ENCODE measurements at regions not wholly inside any gene's neighbourhood (a gene's known extent, or its start where the extent isn't known, plus 50 kb on each side); places are given as distances from the start of the nearest gene placed in this dataset.
"Not testable (repeated sequence)": the region's sequence is repeated elsewhere in the genome, so short reads cannot be mapped to it uniquely, and the experiment has no call there.

GRCh38 chr4:12122316-12122715 lies 693.6 kb upstream of the HS3ST1 start:
- Histone ChIP-seq H3K27me3 (ENCODE audit: control insufficient read depth in 5 of 5, insufficient read depth in 4 of 5, low read length in 5 of 5) (no peaks in the 10 kb centered on the region), H3K9ac (ENCODE audit: low read length in 5 of 5) (no peak overlapping the region), H3K9me3 (ENCODE audit: control insufficient read depth in 5 of 5, low read length in 5 of 5) (no peaks in the 10 kb centered on the region), H3K4me1 (ENCODE audit: control insufficient read depth in 5 of 5, insufficient read depth in 5 of 5, low read length in 5 of 5) (no peaks in the 10 kb centered on the region), H3K4me3 (ENCODE audit: low read depth in 1 of 5, low read length in 5 of 5) (no peak overlapping the region), H3K36me3 (ENCODE audit: control insufficient read depth in 5 of 5, insufficient read depth in 5 of 5, low read length in 5 of 5) (no peaks in the 10 kb centered on the region), H3K27ac (ENCODE audit: low read depth, low read length) (no peak overlapping the region)

GRCh38 chr4:12120968-12121367 lies 692.3 kb upstream of the HS3ST1 start:
- H3K27me3 ChIP-seq (ENCODE audit: control insufficient read depth in 5 of 5, insufficient read depth in 4 of 5, low read length in 5 of 5) = no peaks in the 10 kb centered on the region
- H3K9me3 ChIP-seq (ENCODE audit: control insufficient read depth in 5 of 5, low read length in 5 of 5) = peaks cover 0 to 4% (median 0%) of the 10 kb centered on the region in 5 donors
- H3K27ac ChIP-seq (ENCODE audit: low read depth, low read length) = no peak overlapping the region
- no peaks in the 10 kb centered on the region for H3K4me1 ChIP-seq (ENCODE audit: control insufficient read depth in 5 of 5, insufficient read depth in 5 of 5, low read length in 5 of 5)
- no peak overlapping the region for H3K9ac ChIP-seq (ENCODE audit: low read length in 5 of 5)
- H3K4me3 ChIP-seq (ENCODE audit: low read depth in 1 of 5, low read length in 5 of 5) = no peak overlapping the region
- H3K36me3 ChIP-seq (ENCODE audit: control insufficient read depth in 5 of 5, insufficient read depth in 5 of 5, low read length in 5 of 5) = no peaks in the 10 kb centered on the region

- peaks cover 0 to 5% (median 4%) of the 10 kb centered on the region in 5 donors for H3K9me3 ChIP-seq (ENCODE audit: control insufficient read depth in 5 of 5, low read length in 5 of 5)
- no peaks in the 10 kb centered on the region for H3K27me3 ChIP-seq (ENCODE audit: control insufficient read depth in 5 of 5, insufficient read depth in 4 of 5, low read length in 5 of 5)
- H3K27ac ChIP-seq (ENCODE audit: low read depth, low read length) = no peak overlapping the region
- no peak overlapping the region for H3K9ac ChIP-seq (ENCODE audit: low read length in 5 of 5)
- H3K36me3 ChIP-seq (ENCODE audit: control insufficient read depth in 5 of 5, insufficient read depth in 5 of 5, low read length in 5 of 5) = no peaks in the 10 kb centered on the region
- H3K4me3 ChIP-seq (ENCODE audit: low read depth in 1 of 5, low read length in 5 of 5) = no peak overlapping the region
- no peaks in the 10 kb centered on the region for H3K4me1 ChIP-seq (ENCODE audit: control insufficient read depth in 5 of 5, insufficient read depth in 5 of 5, low read length in 5 of 5)
Observed at GRCh38 chr4:12118651-12119213, 690.0 kb upstream of the HS3ST1 start.

- peaks cover 0 to 12% (median 5%) of the 10 kb centered on the region in 5 donors for H3K9me3 ChIP-seq (ENCODE audit: control insufficient read depth in 5 of 5, low read length in 5 of 5)
- no peaks in the 10 kb centered on the region for H3K36me3 ChIP-seq (ENCODE audit: control insufficient read depth in 5 of 5, insufficient read depth in 5 of 5, low read length in 5 of 5)
- no peak overlapping the region for H3K4me3 ChIP-seq (ENCODE audit: low read depth in 1 of 5, low read length in 5 of 5)
- no peak overlapping the region for H3K9ac ChIP-seq (ENCODE audit: low read length in 5 of 5)
- no peak overlapping the region for H3K27ac ChIP-seq (ENCODE audit: low read depth, low read length)
- H3K4me1 ChIP-seq (ENCODE audit: control insufficient read depth in 5 of 5, insufficient read depth in 5 of 5, low read length in 5 of 5) = no peaks in the 10 kb centered on the region
- H3K27me3 ChIP-seq (ENCODE audit: control insufficient read depth in 5 of 5, insufficient read depth in 4 of 5, low read length in 5 of 5) = no peaks in the 10 kb centered on the region
Observed at GRCh38 chr4:12116009-12116552, 687.4 kb upstream of the HS3ST1 start.

GRCh38 chr4:12110627-12111026 lies 681.9 kb upstream of the HS3ST1 start:
- Histone ChIP-seq H3K9ac (ENCODE audit: low read length in 5 of 5) (no peak overlapping the region), H3K27ac (ENCODE audit: low read depth, low read length) (no peak overlapping the region), H3K9me3 (ENCODE audit: control insufficient read depth in 5 of 5, low read length in 5 of 5) (peaks cover 0 to 12% (median 3%) of the 10 kb centered on the region in 5 donors), H3K4me1 (ENCODE audit: control insufficient read depth in 5 of 5, insufficient read depth in 5 of 5, low read length in 5 of 5) (no peaks in the 10 kb centered on the region), H3K4me3 (ENCODE audit: low read depth in 1 of 5, low read length in 5 of 5) (no peak overlapping the region), H3K36me3 (ENCODE audit: control insufficient read depth in 5 of 5, insufficient read depth in 5 of 5, low read length in 5 of 5) (no peaks in the 10 kb centered on the region), H3K27me3 (ENCODE audit: control insufficient read depth in 5 of 5, insufficient read depth in 4 of 5, low read length in 5 of 5) (no peaks in the 10 kb centered on the region)

GRCh38 chr4:12109056-12109455 lies 680.4 kb upstream of the HS3ST1 start:
- not testable (repeated sequence) for H3K9me3 ChIP-seq (ENCODE audit: control insufficient read depth in 5 of 5, low read length in 5 of 5); H3K36me3 ChIP-seq (ENCODE audit: control insufficient read depth in 5 of 5, insufficient read depth in 5 of 5, low read length in 5 of 5); H3K4me1 ChIP-seq (ENCODE audit: control insufficient read depth in 5 of 5, insufficient read depth in 5 of 5, low read length in 5 of 5); H3K9ac ChIP-seq (ENCODE audit: low read length in 5 of 5); H3K4me3 ChIP-seq (ENCODE audit: low read depth in 1 of 5, low read length in 5 of 5); H3K27me3 ChIP-seq (ENCODE audit: control insufficient read depth in 5 of 5, insufficient read depth in 4 of 5, low read length in 5 of 5); H3K27ac ChIP-seq (ENCODE audit: low read depth, low read length)

GRCh38 chr4:12105519-12105918 lies 676.8 kb upstream of the HS3ST1 start:
- Histone ChIP-seq H3K36me3 (ENCODE audit: control insufficient read depth in 5 of 5, insufficient read depth in 5 of 5, low read length in 5 of 5) (no peaks in the 10 kb centered on the region), H3K9ac (ENCODE audit: low read length in 5 of 5) (no peak overlapping the region), H3K27me3 (ENCODE audit: control insufficient read depth in 5 of 5, insufficient read depth in 4 of 5, low read length in 5 of 5) (no peaks in the 10 kb centered on the region), H3K27ac (ENCODE audit: low read depth, low read length) (no peak overlapping the region), H3K9me3 (ENCODE audit: control insufficient read depth in 5 of 5, low read length in 5 of 5) (peaks cover 0 to 3% (median 0%) of the 10 kb centered on the region in 5 donors), H3K4me3 (ENCODE audit: low read depth in 1 of 5, low read length in 5 of 5) (no peak overlapping the region), H3K4me1 (ENCODE audit: control insufficient read depth in 5 of 5, insufficient read depth in 5 of 5, low read length in 5 of 5) (no peaks in the 10 kb centered on the region)

GRCh38 chr4:12089920-12090319 lies 661.2 kb upstream of the HS3ST1 start:
- not testable (repeated sequence) for H3K27ac ChIP-seq (ENCODE audit: low read depth, low read length); H3K4me3 ChIP-seq (ENCODE audit: low read depth in 1 of 5, low read length in 5 of 5); H3K36me3 ChIP-seq (ENCODE audit: control insufficient read depth in 5 of 5, insufficient read depth in 5 of 5, low read length in 5 of 5)

GRCh38 chr4:12084690-12085089 lies 656.0 kb upstream of the HS3ST1 start:
- Histone ChIP-seq H3K27ac (ENCODE audit: low read depth, low read length) (no peak overlapping the region), H3K27me3 (ENCODE audit: control insufficient read depth in 5 of 5, insufficient read depth in 4 of 5, low read length in 5 of 5) (no peaks in the 10 kb centered on the region), H3K4me1 (ENCODE audit: control insufficient read depth in 5 of 5, insufficient read depth in 5 of 5, low read length in 5 of 5) (no peaks in the 10 kb centered on the region), H3K4me3 (ENCODE audit: low read depth in 1 of 5, low read length in 5 of 5) (no peak overlapping the region), H3K36me3 (ENCODE audit: control insufficient read depth in 5 of 5, insufficient read depth in 5 of 5, low read length in 5 of 5) (no peaks in the 10 kb centered on the region), H3K9ac (ENCODE audit: low read length in 5 of 5) (no peak overlapping the region), H3K9me3 (ENCODE audit: control insufficient read depth in 5 of 5, low read length in 5 of 5) (no peaks in the 10 kb centered on the region)

More at GRCh38 chr4:12089920-12090319, 661.2 kb upstream of the HS3ST1 start:
- not testable (repeated sequence) for H3K9ac ChIP-seq (ENCODE audit: low read length in 5 of 5); H3K27me3 ChIP-seq (ENCODE audit: control insufficient read depth in 5 of 5, insufficient read depth in 4 of 5, low read length in 5 of 5); H3K4me1 ChIP-seq (ENCODE audit: control insufficient read depth in 5 of 5, insufficient read depth in 5 of 5, low read length in 5 of 5); H3K9me3 ChIP-seq (ENCODE audit: control insufficient read depth in 5 of 5, low read length in 5 of 5)

GRCh38 chr4:12071316-12071715 lies 642.6 kb upstream of the HS3ST1 start:
- H3K27me3 ChIP-seq (ENCODE audit: control insufficient read depth in 5 of 5, insufficient read depth in 4 of 5, low read length in 5 of 5) = no peaks in the 10 kb centered on the region
- H3K9ac ChIP-seq (ENCODE audit: low read length in 5 of 5) = no peak overlapping the region
- no peaks in the 10 kb centered on the region for H3K36me3 ChIP-seq (ENCODE audit: control insufficient read depth in 5 of 5, insufficient read depth in 5 of 5, low read length in 5 of 5)
- no peaks in the 10 kb centered on the region for H3K4me1 ChIP-seq (ENCODE audit: control insufficient read depth in 5 of 5, insufficient read depth in 5 of 5, low read length in 5 of 5)
- H3K9me3 ChIP-seq (ENCODE audit: control insufficient read depth in 5 of 5, low read length in 5 of 5) = no peaks in the 10 kb centered on the region
- no peak overlapping the region for H3K4me3 ChIP-seq (ENCODE audit: low read depth in 1 of 5, low read length in 5 of 5)
- H3K27ac ChIP-seq (ENCODE audit: low read depth, low read length) = no peak overlapping the region

Measured in subcutaneous abdominal adipose tissue (tissue), 5 donors.